IMR-90 (cell line): ENCODE measurements at regions not wholly inside any gene's neighbourhood (a gene's known extent, or its start where the extent isn't known, plus 50 kb on each side); places are given as distances from the start of the nearest gene placed in this dataset.
A peak's percentile ranks its signal among the peaks of the same experiment; 100 is the strongest.
"Not testable (repeated sequence)": the region's sequence is repeated elsewhere in the genome, so short reads cannot be mapped to it uniquely, and the experiment has no call there.

ENCODE experiments used
- ATAC-seq: fragments of 200-7000 bp; cut with Tn5 transposase; 2 replicates; pipeline ENCODE4 v1.9.1; 2020; ENCODE audit warnings: low read depth, mild to moderate bottlenecking, moderate library complexity
- BruUV-seq: library from RNA; stranded (reverse); fragments of 400-500 nt; replicated peaks from 2 replicates; lab custom pipeline; 2021; lab: Mats Ljungman, UMichigan
- CTCF ChIA-PET: fragments of 300-600 bp; formaldehyde crosslinking; extraction: SDS; loops from one replicate; lab custom pipeline; 2021; ENCODE audit warnings: antibody characterized with exemption; lab: Yijun Ruan, JAX
- POLR2A ChIA-PET: fragments of 300-600 bp; sonication (Branson Sonifier 250); formaldehyde crosslinking; loops from one replicate; lab custom pipeline; 2022; ENCODE audit warnings: antibody characterized with exemption; ENCODE audit not compliant: unreplicated experiment; lab: Charles Lee
- DNase-seq: peaks from one replicate; pipeline ENCODE4 v3.0.0; 2013
- H2AFZ ChIP-seq: replicated peaks from 2 replicates; pipeline ENCODE3; 2013; ENCODE audit warnings: low read length, mild to moderate bottlenecking; ENCODE audit not compliant: poor library complexity
- H2AK5ac ChIP-seq: 2 replicates; pipeline ENCODE4 v1.6.1; 2013; ENCODE audit warnings: low read depth, low read length, inconsistent platforms
- H2AK9ac ChIP-seq: replicated peaks from 2 replicates; pipeline ENCODE3; 2013; ENCODE audit warnings: mild to moderate bottlenecking, low read depth, low read length, moderate library complexity; ENCODE audit not compliant: poor library complexity
- H2BK120ac ChIP-seq: 2 replicates; pipeline ENCODE4 v1.6.1; 2013; ENCODE audit warnings: low read depth, low read length, inconsistent platforms
- H2BK15ac ChIP-seq: 3 replicates; pipeline ENCODE4 v1.6.1; 2013; ENCODE audit warnings: low read depth, low read length, inconsistent platforms
- H2BK20ac ChIP-seq: 2 replicates; pipeline ENCODE4 v1.6.1; 2013; ENCODE audit warnings: low read depth, mild to moderate bottlenecking, inconsistent platforms, low read length, moderate library complexity
- H2BK5ac ChIP-seq: 2 replicates; pipeline ENCODE4 v1.6.1; 2013; ENCODE audit warnings: mild to moderate bottlenecking, low read depth, low read length, inconsistent platforms; ENCODE audit not compliant: poor library complexity, severe bottlenecking
- H3K14ac ChIP-seq: replicated peaks from 2 replicates; pipeline ENCODE4 v1.6.1; 2013; ENCODE audit warnings: low read depth, low read length, inconsistent platforms
- H3K18ac ChIP-seq: 2 replicates; pipeline ENCODE4 v1.6.1; 2013; ENCODE audit warnings: low read depth, low read length, control low read depth
- H3K23ac ChIP-seq: 2 replicates; pipeline ENCODE4 v1.6.1; 2013; ENCODE audit warnings: low read depth, low read length, inconsistent platforms
- H3K27ac ChIP-seq: 2 replicates; pipeline ENCODE4 v1.5.1; 2013; ENCODE audit warnings: mild to moderate bottlenecking, control low read depth, low read length; ENCODE audit not compliant: insufficient read depth
- H3K27me3 ChIP-seq: 2 replicates; pipeline ENCODE4 v1.6.1; 2013; ENCODE audit warnings: low read length; ENCODE audit not compliant: control insufficient read depth, insufficient read depth
- H3K36me3 ChIP-seq: 2 replicates; pipeline ENCODE4 v1.6.1; 2013; ENCODE audit warnings: low read length, mixed read lengths; ENCODE audit not compliant: control insufficient read depth, insufficient read depth
- H3K4ac ChIP-seq: 2 replicates; pipeline ENCODE4 v1.6.1; 2013; ENCODE audit warnings: low read depth, low read length, inconsistent platforms
- H3K4me1 ChIP-seq: 2 replicates; pipeline ENCODE4 v1.6.1; 2013; ENCODE audit warnings: low read length, mixed read lengths; ENCODE audit not compliant: control insufficient read depth, insufficient read depth
- H3K4me2 ChIP-seq: 2 replicates; pipeline ENCODE4 v1.6.1; 2013; ENCODE audit warnings: low read depth, mild to moderate bottlenecking, control low read depth, low read length, moderate library complexity
- H3K4me3 ChIP-seq: 2 replicates; pipeline ENCODE4 v1.5.1; 2013; ENCODE audit warnings: low read depth, mild to moderate bottlenecking, control low read depth, low read length, moderate library complexity; ENCODE audit not compliant: insufficient read depth
- H3K56ac ChIP-seq: 2 replicates; pipeline ENCODE4 v1.6.1; 2013; ENCODE audit warnings: low read length, inconsistent platforms; ENCODE audit not compliant: insufficient read depth; ENCODE audit errors: extremely low read depth
- H3K79me1 ChIP-seq, 2 experiments: 2 replicates each; pipeline ENCODE4 v1.6.1; 2013; ENCODE audit warnings: low read length in 2 of 2, inconsistent platforms in 1 of 2, low read depth in 1 of 2
- H3K9ac ChIP-seq: 2 replicates; pipeline ENCODE4 v1.6.1; 2013; ENCODE audit warnings: low read depth, low read length, control low read depth
- H3K9me1 ChIP-seq: 2 replicates; pipeline ENCODE4 v1.6.1; 2013; ENCODE audit warnings: low read length, inconsistent platforms; ENCODE audit not compliant: insufficient read depth
- H3K9me3 ChIP-seq: 2 replicates; pipeline ENCODE4 v1.6.1; 2013; ENCODE audit warnings: low read length; ENCODE audit not compliant: control insufficient read depth, insufficient read depth
- H4K20me1 ChIP-seq: 2 replicates; pipeline ENCODE4 v1.6.1; 2013; ENCODE audit warnings: low read length, inconsistent platforms; ENCODE audit not compliant: insufficient read depth
- H4K5ac ChIP-seq: 2 replicates; pipeline ENCODE4 v1.6.1; 2013; ENCODE audit warnings: mild to moderate bottlenecking, low read depth, low read length, control low read depth
- H4K8ac ChIP-seq, 2 experiments: 2 replicates each; pipeline ENCODE4 v1.6.1; 2013; ENCODE audit warnings: low read depth in 2 of 2, low read length in 2 of 2, control low read depth in 1 of 2, inconsistent platforms in 1 of 2
- H4K91ac ChIP-seq: 2 replicates; pipeline ENCODE4 v1.6.1; 2013; ENCODE audit warnings: low read depth, low read length, inconsistent platforms; ENCODE audit not compliant: insufficient read depth
- WGBS, 2 experiments: methylation state at CpG; one replicate each; pipeline versions ENCODE4 v1.1.5 to v1.1.7; 2013; ENCODE audit warnings: missing lambda C conversion rate in 2 of 2; ENCODE audit not compliant: insufficient read length in 1 of 2; ENCODE audit errors: extremely low coverage in 2 of 2; 5-methylcytosine and 5-hydroxymethylcytosine counted together
- dilution Hi-C: fragments of 300-500 bp; cut with HindIII; formaldehyde crosslinking; loops from one replicate; pipeline ENCODE4 v1.14.3; 2018; ENCODE audit warnings: low sequenced_read_pairs; ENCODE audit not compliant: unreplicated experiment
- in situ Hi-C: fragments of 300-500 bp; cut with MboI; formaldehyde crosslinking; loops from 3 replicates; pipeline ENCODE4 v1.14.3; 2019; ENCODE audit warnings: low sequenced_read_pairs, inconsistent platforms, mixed read lengths
- intact Hi-C: fragments of 100-400 bp; cut with micrococcal nuclease; formaldehyde crosslinking; loops from 2 replicates; pipeline ENCODE4 v1.10.0; 2022

DNA sequence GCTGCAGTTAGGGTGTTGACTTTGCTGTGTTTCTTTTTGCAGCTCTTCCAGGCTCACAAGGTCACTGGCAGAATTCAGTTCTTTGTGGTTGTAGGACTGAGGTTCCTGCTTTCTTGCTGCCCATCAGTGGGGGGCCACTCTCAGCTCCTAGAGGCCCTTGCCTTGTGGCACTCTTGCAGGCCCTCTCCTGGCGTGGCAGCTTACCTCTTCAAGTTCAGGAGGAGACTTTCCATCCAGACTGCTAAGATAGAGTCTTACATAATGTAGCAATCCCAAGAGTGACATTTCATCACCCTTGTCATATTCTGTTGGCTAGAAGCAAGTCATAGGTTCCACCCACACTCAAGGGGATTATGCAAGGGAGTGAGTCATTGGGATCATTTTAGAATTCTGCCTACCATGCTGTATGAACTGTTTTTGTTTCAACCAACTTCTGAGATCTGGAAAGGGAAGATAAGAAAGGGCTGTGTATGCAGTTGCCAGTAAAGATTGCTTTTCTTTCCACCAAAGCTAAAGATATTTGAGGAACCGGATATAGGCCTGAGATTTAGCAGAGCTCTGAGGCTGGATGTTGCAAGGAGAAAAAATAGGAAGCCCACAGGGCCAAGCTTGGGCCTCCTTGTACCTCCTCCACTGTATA, 91.7 kb downstream of the FAM72B start:
- dilution Hi-C loops, H2BK15ac ChIP-seq: not testable (repeated sequence)

DNA sequence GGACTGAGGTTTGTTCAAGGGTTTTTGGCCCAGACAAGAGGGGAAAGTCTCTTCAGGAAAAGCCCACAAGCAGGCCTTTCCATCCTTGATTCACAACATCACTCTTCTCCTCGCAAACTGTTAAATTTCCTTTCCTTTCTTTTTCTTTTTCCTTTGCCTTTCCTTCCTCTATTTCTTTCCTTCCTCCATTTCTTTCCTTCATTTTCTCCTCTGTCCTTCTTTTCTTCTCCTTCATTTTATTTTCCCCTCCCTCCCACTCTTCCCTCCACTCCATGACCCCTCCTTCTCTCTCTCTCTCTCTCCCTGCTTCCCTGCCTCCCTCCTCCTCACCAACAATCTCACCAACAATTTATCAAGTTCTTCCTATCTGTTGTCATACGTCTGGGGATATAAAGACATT, 89.1 kb downstream of the FAM72B start:
- H4K5ac ChIP-seq, H3K4me1 ChIP-seq, H4K8ac ChIP-seq, ATAC-seq, DNase-seq, H2BK5ac ChIP-seq, H4K91ac ChIP-seq, CTCF ChIA-PET, H3K18ac ChIP-seq, H3K14ac ChIP-seq, H3K23ac ChIP-seq, intact Hi-C loops, H3K9me3 ChIP-seq, H2BK20ac ChIP-seq, H3K9me1 ChIP-seq, H3K4me3 ChIP-seq, dilution Hi-C loops, H3K79me1 ChIP-seq, H2AK9ac ChIP-seq, POLR2A ChIA-PET, H3K56ac ChIP-seq, H3K27me3 ChIP-seq, H3K9ac ChIP-seq, in situ Hi-C loops, H3K27ac ChIP-seq, BruUV-seq, H2AK5ac ChIP-seq, H3K36me3 ChIP-seq, H2BK120ac ChIP-seq, H2BK15ac ChIP-seq, H3K4me2 ChIP-seq, H3K4ac ChIP-seq, H2AFZ ChIP-seq, H4K20me1 ChIP-seq: not testable (repeated sequence)
- 100% methylated on average over 1 of the region's 2 CpGs; no CpG with 5 or more reads in 1 of the 2 experiments for WGBS, 2 experiments

More for the DNA sequence above, 91.7 kb downstream of the FAM72B start:
- H2AK5ac ChIP-seq, H3K9ac ChIP-seq, H3K9me3 ChIP-seq, H4K20me1 ChIP-seq, H2BK120ac ChIP-seq, H3K4ac ChIP-seq, CTCF ChIA-PET, BruUV-seq, H3K14ac ChIP-seq, POLR2A ChIA-PET, H2BK20ac ChIP-seq, H3K4me3 ChIP-seq, H3K79me1 ChIP-seq, H3K18ac ChIP-seq, DNase-seq, H3K9me1 ChIP-seq, H3K4me1 ChIP-seq, intact Hi-C loops, H3K4me2 ChIP-seq, H4K8ac ChIP-seq, H3K36me3 ChIP-seq, H2BK5ac ChIP-seq, H3K27me3 ChIP-seq, in situ Hi-C loops, H4K91ac ChIP-seq, H4K5ac ChIP-seq, H3K23ac ChIP-seq, H3K27ac ChIP-seq, H3K56ac ChIP-seq, H2AFZ ChIP-seq, H2AK9ac ChIP-seq: not testable (repeated sequence)
- WGBS, 2 experiments, result no CpG with 5 or more reads among the region's 2 CpGs
- peak; percentile 6; the same call in 1 of the 2 replicates for ATAC-seq
